ENCODE measurements at regions not wholly inside any gene's neighbourhood (a gene's known extent, or its start where the extent isn't known, plus 50 kb on each side); places are given as distances from the start of the nearest gene placed in this dataset.

GRCh38 chr5:74422030-74422429 lies 218.5 kb downstream of the ENC1 start:
- no peak for DNase-seq

- DNase-seq: no peak
Measured at GRCh38 chr5:74421377-74421776, 219.2 kb downstream of the ENC1 start.

- no peak for DNase-seq
Measured at GRCh38 chr5:74420947-74421346, 219.6 kb downstream of the ENC1 start.

GRCh38 chr5:74420220-74420619 lies 220.3 kb downstream of the ENC1 start:
- DNase-seq: no peak

GRCh38 chr5:74419468-74419867 lies 221.1 kb downstream of the ENC1 start:
- no peak for DNase-seq

GRCh38 chr5:74418709-74419108 lies 221.8 kb downstream of the ENC1 start:
- DNase-seq: no peak

- DNase-seq: no peak
Measured at GRCh38 chr5:74418261-74418660, 222.3 kb downstream of the ENC1 start.

GRCh38 chr5:74415695-74416102 lies 224.8 kb downstream of the ENC1 start:
- DNase-seq: peak; percentile 71

- no peak for DNase-seq
Measured at GRCh38 chr5:74414228-74414627, 226.3 kb downstream of the ENC1 start.

- DNase-seq: no peak
Measured at GRCh38 chr5:74413403-74414048, 227.0 kb downstream of the ENC1 start.

GRCh38 chr5:74412066-74412465 lies 228.5 kb downstream of the ENC1 start:
- DNase-seq: no peak

- no peak for DNase-seq
Measured at GRCh38 chr5:74409712-74410111, 230.8 kb downstream of the ENC1 start.

- DNase-seq: peak; percentile 58
Measured at GRCh38 chr5:74409166-74409706, 231.3 kb downstream of the ENC1 start.

- peak; percentile 31 for DNase-seq
Measured at GRCh38 chr5:74408150-74409043, 232.1 kb downstream of the ENC1 start.

GRCh38 chr5:74407701-74408100 lies 232.8 kb downstream of the ENC1 start:
- no peak for DNase-seq

- DNase-seq: no peak
Measured at GRCh38 chr5:74406844-74407243, 233.7 kb downstream of the ENC1 start.

GRCh38 chr5:74405593-74405992 lies 234.9 kb downstream of the ENC1 start:
- DNase-seq: no peak

GRCh38 chr5:74404574-74405508 lies 235.7 kb downstream of the ENC1 start:
- no peak for DNase-seq

GRCh38 chr5:74403771-74404170 lies 236.8 kb downstream of the ENC1 start:
- no peak for DNase-seq

- DNase-seq: peak; percentile 75
Measured at GRCh38 chr5:74402553-74402952, 238.0 kb downstream of the ENC1 start.

- no peak for DNase-seq
Measured at GRCh38 chr5:74401946-74402320, 238.6 kb downstream of the ENC1 start.

GRCh38 chr5:74401281-74401945 lies 239.1 kb downstream of the ENC1 start:
- DNase-seq: no peak
